Psoas muscle (tissue), 7 donors: ENCODE measurements at regions not wholly inside any gene's neighbourhood (a gene's known extent, or its start where the extent isn't known, plus 50 kb on each side); places are given as distances from the start of the nearest gene placed in this dataset.

ENCODE experiments used
- ATAC-seq, 4 donors: fragments of 200-7000 bp; cut with Tn5 transposase; one replicate each; pipeline ENCODE4 v1.9.1; 2020; ENCODE audit warnings: moderate library complexity in 3 of 4, mild to moderate bottlenecking in 2 of 4
- DNase-seq, 2 donors: peaks; one replicate each; pipeline ENCODE4 v3.0.0-alpha.2; 2020
- H3K27ac ChIP-seq: fragments of 200-600 bp; one replicate; pipeline ENCODE4 v1.8.0; 2022
- H3K27me3 ChIP-seq, 3 donors: fragments of 200-600 bp in 1 of 3; one replicate each; pipeline versions ENCODE4 v1.6.1 to v1.8.0; 2013 to 2022; ENCODE audit warnings: low read length in 2 of 3, mild to moderate bottlenecking in 2 of 3, moderate library complexity in 1 of 3; ENCODE audit not compliant: insufficient read depth in 3 of 3
- H3K36me3 ChIP-seq, 2 donors: fragments of 200-600 bp in 1 of 2; one replicate each; pipeline versions ENCODE4 v1.6.1 to v1.8.0; 2013 to 2022; ENCODE audit warnings: low read depth in 1 of 2, mild to moderate bottlenecking in 1 of 2, moderate library complexity in 1 of 2; ENCODE audit not compliant: insufficient read depth in 1 of 2
- H3K4me1 ChIP-seq: fragments of 200-600 bp; one replicate; pipeline ENCODE4 v1.8.0; 2022
- H3K4me3 ChIP-seq: fragments of 200-600 bp; one replicate; pipeline ENCODE4 v1.8.0; 2022; ENCODE audit warnings: mild to moderate bottlenecking
- H3K9me3 ChIP-seq: fragments of 200-600 bp; one replicate; pipeline ENCODE4 v1.8.0; 2022
- CTCF ChIP-seq: fragments of 200-600 bp; IDR thresholded peaks from one replicate; pipeline ENCODE4 v1.8.0; 2022; ENCODE audit warnings: antibody characterized with exemption
- WGBS, 3 donors: extraction: QIAGEN DNeasy Blood & Tissue Kit; methylation state at CpG; one replicate each; pipeline versions ENCODE4 v1.1.6 to v1.1.7; 2013; 5-methylcytosine and 5-hydroxymethylcytosine counted together
- intact Hi-C, 2 donors: fragments of 100-400 bp; cut with DNase I; formaldehyde crosslinking; loops; one replicate each; pipeline versions ENCODE4 v1.11.0 to v1.14.2; 2022
- donor health status: healthy with polysubstance abuse.
- donor health status: DM: no; HTN: no; CAD: no; lungs with moderate emphysema.
- donor health status: Bipolar disorder and iron deficiency.
- donor health status: healthy.
- donor health status: DM: yes; HTN: yes; CAD: no.
- donor health status: DM: no; HTN: no; CAD: no.
- donor health status: DM: yes; HTN: yes; CAD: no.

DNA sequence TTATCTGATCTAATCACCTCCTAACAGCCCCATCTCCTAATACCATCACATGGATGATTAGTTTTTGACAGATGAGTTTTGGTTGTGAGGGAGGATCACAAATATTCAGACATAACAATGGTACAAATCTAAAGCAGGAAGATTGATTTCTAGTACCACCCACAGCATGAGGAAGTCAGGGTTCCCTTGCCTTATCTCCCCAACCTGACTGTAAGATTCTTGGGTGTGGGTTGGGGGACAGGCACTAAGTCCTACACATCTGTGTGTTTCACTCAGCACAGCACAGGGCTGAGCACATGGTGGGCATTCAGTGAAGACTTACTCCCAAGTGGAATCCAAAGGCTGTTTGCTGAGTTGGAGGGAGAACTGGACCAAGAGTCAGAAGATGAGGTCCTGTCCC is 93.8 kb upstream of the CXCR4 start:
- H3K4me3 ChIP-seq = no peak overlapping the region
- no peak for TF ChIP-seq CTCF
- peaks cover 0 to 5% (median 0%) of the 10 kb centered on the region in 3 donors for H3K27me3 ChIP-seq
- H3K27ac ChIP-seq = no peak overlapping the region
- no peaks in the 10 kb centered on the region for H3K9me3 ChIP-seq
- DNase-seq = no peak
- intact Hi-C loops = no loop called here
- H3K4me1 ChIP-seq = no peaks in the 10 kb centered on the region
- H3K36me3 ChIP-seq = no peaks in the 10 kb centered on the region
- no peak for ATAC-seq

GRCh38 chr2:136210822-136211221 is 92.9 kb upstream of the CXCR4 start:
- intact Hi-C loops = no loop called here
- H3K27ac ChIP-seq = no peak overlapping the region
- TF ChIP-seq CTCF = no peak
- H3K36me3 ChIP-seq = no peaks in the 10 kb centered on the region
- H3K9me3 ChIP-seq = no peaks in the 10 kb centered on the region
- no peaks in the 10 kb centered on the region for H3K4me1 ChIP-seq
- no peak for DNase-seq
- no peak overlapping the region for H3K4me3 ChIP-seq
- H3K27me3 ChIP-seq = peaks cover 0 to 5% (median 0%) of the 10 kb centered on the region in 3 donors
- no peak for ATAC-seq

DNA sequence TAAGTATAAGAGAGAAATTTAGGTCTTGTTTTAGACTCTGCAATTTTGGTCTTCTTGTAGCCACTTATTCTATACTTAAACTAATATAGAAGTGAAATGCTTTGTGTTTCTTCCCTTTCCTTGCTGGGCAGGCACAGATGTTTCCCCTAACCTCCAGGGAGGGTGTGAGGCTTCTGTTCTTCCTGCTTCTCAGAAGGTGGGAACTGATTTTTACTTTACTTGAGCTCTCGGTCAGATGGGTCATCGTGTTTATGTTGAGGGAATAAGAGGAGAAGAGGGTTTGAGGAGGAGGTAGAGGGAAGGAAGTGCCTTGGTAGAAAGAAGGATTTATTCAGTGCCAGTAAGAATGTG is 92.5 kb upstream of the CXCR4 start:
- ATAC-seq (no peak), DNase-seq (no peak)
- intact Hi-C loops = no loop called here
- WGBS, 3 donors = 53 to 76% (median 69%) methylated on average over 2 of the region's 2 CpGs
- no peak for TF ChIP-seq CTCF
- Histone ChIP-seq H3K36me3 (no peaks in the 10 kb centered on the region), H3K27me3 (peaks cover 0 to 5% (median 0%) of the 10 kb centered on the region in 3 donors), H3K4me3 (no peak overlapping the region), H3K9me3 (no peaks in the 10 kb centered on the region), H3K4me1 (no peaks in the 10 kb centered on the region), H3K27ac (no peak overlapping the region)

DNA sequence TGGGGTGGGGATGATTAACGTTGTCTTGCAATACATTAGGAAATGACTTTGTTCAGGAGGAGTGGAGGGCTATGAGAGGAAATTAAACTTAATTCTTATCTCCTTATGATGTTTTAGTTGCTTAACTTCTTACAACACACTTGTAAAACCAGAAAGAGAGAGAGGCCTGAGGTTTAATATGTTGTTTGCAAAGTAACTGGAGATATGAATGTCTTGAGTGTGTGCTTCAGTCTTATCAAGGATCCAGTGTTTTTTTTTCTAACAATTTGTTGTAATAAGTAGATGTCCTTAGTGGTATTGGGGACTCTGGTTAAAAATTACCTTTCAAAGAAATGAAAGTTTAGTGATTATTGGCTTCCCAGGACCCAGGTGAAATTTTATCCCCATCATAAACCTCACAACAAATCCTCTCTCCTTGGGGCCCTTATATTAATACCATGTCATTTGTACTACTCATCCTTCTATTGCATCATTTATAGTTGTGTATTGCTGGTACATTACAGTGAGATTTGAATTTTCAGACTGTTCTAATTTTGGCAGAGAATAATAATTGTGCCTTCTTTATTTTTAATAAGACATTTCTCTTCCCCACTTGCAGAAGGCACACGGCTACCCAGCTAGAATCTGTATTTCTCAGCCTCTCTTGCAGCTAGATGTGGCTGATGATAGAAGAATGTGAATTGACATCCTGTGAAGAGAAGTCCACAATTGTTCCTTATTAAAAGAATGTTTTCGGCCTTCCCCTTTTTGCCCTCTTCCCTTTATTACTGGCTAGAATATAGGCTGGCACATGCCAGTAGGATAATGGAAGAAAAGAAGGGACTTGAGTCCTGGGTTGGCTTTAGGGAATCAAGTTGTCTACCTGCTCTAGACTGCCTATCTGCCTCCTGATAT is 91.9 kb upstream of the CXCR4 start:
- no peaks in the 10 kb centered on the region for H3K36me3 ChIP-seq
- peaks cover 0 to 5% (median 0%) of the 10 kb centered on the region in 3 donors for H3K27me3 ChIP-seq
- DNase-seq = no peak
- no peaks in the 10 kb centered on the region for H3K9me3 ChIP-seq
- ATAC-seq = no peak
- intact Hi-C loops = no loop called here
- H3K27ac ChIP-seq = no peak overlapping the region
- 83 to 89% (median 86%) methylated on average over 3 of the region's 3 CpGs for WGBS, 3 donors
- no peaks in the 10 kb centered on the region for H3K4me1 ChIP-seq
- H3K4me3 ChIP-seq = no peak overlapping the region
- TF ChIP-seq CTCF = no peak
